PC-9 (cell line): ENCODE measurements at regions not wholly inside any gene's neighbourhood (a gene's known extent, or its start where the extent isn't known, plus 50 kb on each side); places are given as distances from the start of the nearest gene placed in this dataset.

Experiments used
- EZH2 ChIP-seq: fragments of 200-600 bp; sonication (generic); IDR thresholded peaks from 2 replicates; pipeline ENCODE4 v1.8.0; 2017; ENCODE audit warnings: antibody characterized with exemption, low read depth
- TF ChIP-seq, protein P1 (sequence below): fragments of 200-600 bp; sonication (generic); conservative IDR thresholded peaks from 2 replicates; pipeline ENCODE4 v1.6.1; 2017; ENCODE audit warnings: mixed run types, antibody characterized with exemption, mild to moderate bottlenecking, moderate library complexity

DNA sequence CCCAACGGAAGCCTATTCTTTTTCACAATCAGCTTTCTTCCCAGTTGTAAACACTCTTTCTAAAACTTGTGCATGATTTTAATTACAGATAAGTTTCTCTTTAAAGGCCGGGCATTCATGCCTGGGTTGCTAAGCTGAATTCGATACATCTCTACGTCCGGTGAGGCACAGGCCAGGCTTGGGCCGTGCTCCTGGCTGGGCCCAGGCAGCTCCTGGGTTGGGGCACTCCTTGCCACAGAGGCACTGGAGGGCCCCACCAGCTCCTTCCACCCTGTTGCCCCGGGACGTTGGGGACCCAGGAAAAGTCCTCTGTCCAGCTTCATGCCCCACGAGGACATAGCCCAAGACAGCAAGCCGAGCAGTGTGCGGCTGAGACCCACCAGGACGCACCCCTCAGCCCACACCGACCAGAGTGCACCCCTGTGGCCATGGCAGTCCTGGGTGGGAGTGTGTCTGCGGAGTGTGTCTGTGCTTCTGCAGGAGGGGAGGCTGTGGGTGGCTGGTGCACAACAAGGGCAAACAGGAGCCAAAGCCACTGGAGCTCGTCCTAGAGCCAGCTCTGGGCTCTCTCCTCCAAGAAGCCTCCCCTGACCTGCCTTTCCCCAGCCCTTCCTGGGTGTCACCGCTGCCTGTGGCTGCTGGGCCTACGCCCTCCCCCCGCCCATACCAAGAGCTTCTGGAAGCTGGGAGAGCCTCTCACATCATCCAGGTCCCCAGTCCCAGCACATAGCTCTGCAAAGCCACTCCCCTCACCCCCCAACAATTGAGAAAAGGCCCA, 128.0 kb upstream of the NKX1-1 start:
- TF ChIP-seq, protein P1, sequence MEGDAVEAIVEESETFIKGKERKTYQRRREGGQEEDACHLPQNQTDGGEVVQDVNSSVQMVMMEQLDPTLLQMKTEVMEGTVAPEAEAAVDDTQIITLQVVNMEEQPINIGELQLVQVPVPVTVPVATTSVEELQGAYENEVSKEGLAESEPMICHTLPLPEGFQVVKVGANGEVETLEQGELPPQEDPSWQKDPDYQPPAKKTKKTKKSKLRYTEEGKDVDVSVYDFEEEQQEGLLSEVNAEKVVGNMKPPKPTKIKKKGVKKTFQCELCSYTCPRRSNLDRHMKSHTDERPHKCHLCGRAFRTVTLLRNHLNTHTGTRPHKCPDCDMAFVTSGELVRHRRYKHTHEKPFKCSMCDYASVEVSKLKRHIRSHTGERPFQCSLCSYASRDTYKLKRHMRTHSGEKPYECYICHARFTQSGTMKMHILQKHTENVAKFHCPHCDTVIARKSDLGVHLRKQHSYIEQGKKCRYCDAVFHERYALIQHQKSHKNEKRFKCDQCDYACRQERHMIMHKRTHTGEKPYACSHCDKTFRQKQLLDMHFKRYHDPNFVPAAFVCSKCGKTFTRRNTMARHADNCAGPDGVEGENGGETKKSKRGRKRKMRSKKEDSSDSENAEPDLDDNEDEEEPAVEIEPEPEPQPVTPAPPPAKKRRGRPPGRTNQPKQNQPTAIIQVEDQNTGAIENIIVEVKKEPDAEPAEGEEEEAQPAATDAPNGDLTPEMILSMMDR = no peak
- no peak for TF ChIP-seq EZH2
